ENCODE measurements at regions not wholly inside any gene's neighbourhood (a gene's known extent, or its start where the extent isn't known, plus 50 kb on each side); places are given as distances from the start of the nearest gene placed in this dataset.
A peak's percentile ranks its signal among the peaks of the same experiment; 100 is the strongest.

- no peak overlapping the region for H3K4me3 ChIP-seq (ENCODE audit: low read length)
- TF ChIP-seq CTCF (IDR thresholded peaks at IDR 0.05; ENCODE audit: insufficient read depth, low read depth, low read length, missing control alignments): no peak
- no peak for DNase-seq (ENCODE audit: low read depth)
Observed at GRCh38 chr5:27733237-27733636, 694.9 kb upstream of the CDH9 start.

GRCh38 chr5:27727254-27727653 lies 688.9 kb upstream of the CDH9 start:
- TF ChIP-seq CTCF (IDR thresholded peaks at IDR 0.05; ENCODE audit: insufficient read depth, low read depth, low read length, missing control alignments): no peak
- H3K4me3 ChIP-seq (ENCODE audit: low read length): no peak overlapping the region

GRCh38 chr5:27722337-27722736 lies 684.0 kb upstream of the CDH9 start:
- no peak overlapping the region for H3K4me3 ChIP-seq (ENCODE audit: low read length)
- no peak for TF ChIP-seq CTCF (IDR thresholded peaks at IDR 0.05; ENCODE audit: insufficient read depth, low read depth, low read length, missing control alignments)
- no peak for DNase-seq (ENCODE audit: low read depth)

More at GRCh38 chr5:27727254-27727653, 688.9 kb upstream of the CDH9 start:
- no peak for DNase-seq (ENCODE audit: low read depth)

GRCh38 chr5:27708534-27708933 lies 670.1 kb upstream of the CDH9 start:
- DNase-seq (ENCODE audit: low read depth): peak; percentile 56
- H3K4me3 ChIP-seq (ENCODE audit: low read length): no peak overlapping the region
- TF ChIP-seq CTCF (IDR thresholded peaks at IDR 0.05; ENCODE audit: insufficient read depth, low read depth, low read length, missing control alignments): no peak

GRCh38 chr5:27706832-27707231 lies 668.4 kb upstream of the CDH9 start:
- peak; percentile 76 for DNase-seq (ENCODE audit: low read depth)
- no peak overlapping the region for H3K4me3 ChIP-seq (ENCODE audit: low read length)
- no peak for TF ChIP-seq CTCF (IDR thresholded peaks at IDR 0.05; ENCODE audit: insufficient read depth, low read depth, low read length, missing control alignments)

- no peak for TF ChIP-seq CTCF (IDR thresholded peaks at IDR 0.05; ENCODE audit: insufficient read depth, low read depth, low read length, missing control alignments)
- DNase-seq (ENCODE audit: low read depth): no peak
- H3K4me3 ChIP-seq (ENCODE audit: low read length): no peak overlapping the region
Observed at GRCh38 chr5:27705661-27706060, 667.3 kb upstream of the CDH9 start.

Measured in epithelial cell of esophagus (primary cell).